ENCODE measurements at regions not wholly inside any gene's neighbourhood (a gene's known extent, or its start where the extent isn't known, plus 50 kb on each side); places are given as distances from the start of the nearest gene placed in this dataset.

- H3K27me3 ChIP-seq (ENCODE audit: control insufficient read depth in 4 of 4, insufficient read depth in 4 of 4, low read length in 3 of 4), result no peaks in the 10 kb centered on the region
- H3K4me3 ChIP-seq (ENCODE audit: low read depth in 1 of 3, low read length in 3 of 3), result no peak overlapping the region
- no peak overlapping the region for H3K27ac ChIP-seq (ENCODE audit: low read depth in 1 of 2, low read length in 2 of 2)
- DNase-seq (ENCODE audit: low spot score), result no peak
- H3K4me1 ChIP-seq (ENCODE audit: control insufficient read depth in 4 of 4, insufficient read depth in 4 of 4, low read length in 3 of 4), result no peaks in the 10 kb centered on the region
- no peaks in the 10 kb centered on the region for H3K9me3 ChIP-seq (ENCODE audit: control insufficient read depth in 4 of 4, low read length in 3 of 4)
- TF ChIP-seq RXRA (IDR thresholded peaks at IDR 0.05), result no peak
- TF ChIP-seq, protein P1, sequence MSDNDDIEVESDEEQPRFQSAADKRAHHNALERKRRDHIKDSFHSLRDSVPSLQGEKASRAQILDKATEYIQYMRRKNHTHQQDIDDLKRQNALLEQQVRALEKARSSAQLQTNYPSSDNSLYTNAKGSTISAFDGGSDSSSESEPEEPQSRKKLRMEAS (IDR thresholded peaks at IDR 0.05), result no peak
- TF ChIP-seq FOXA1 (IDR thresholded peaks at IDR 0.05), result no peak
- no peaks in the 10 kb centered on the region for H3K36me3 ChIP-seq (ENCODE audit: control insufficient read depth in 4 of 4, insufficient read depth in 3 of 4, low read depth in 1 of 4, low read length in 3 of 4)
- WGBS, result 84% methylated on average over 2 of the region's 2 CpGs
- H3K9ac ChIP-seq (ENCODE audit: low read depth in 1 of 2, low read length in 2 of 2), result no peak overlapping the region
These were observed 238.7 kb upstream of the CELF2 start for GRCh38 chr10:10778959-10779358.

DNA sequence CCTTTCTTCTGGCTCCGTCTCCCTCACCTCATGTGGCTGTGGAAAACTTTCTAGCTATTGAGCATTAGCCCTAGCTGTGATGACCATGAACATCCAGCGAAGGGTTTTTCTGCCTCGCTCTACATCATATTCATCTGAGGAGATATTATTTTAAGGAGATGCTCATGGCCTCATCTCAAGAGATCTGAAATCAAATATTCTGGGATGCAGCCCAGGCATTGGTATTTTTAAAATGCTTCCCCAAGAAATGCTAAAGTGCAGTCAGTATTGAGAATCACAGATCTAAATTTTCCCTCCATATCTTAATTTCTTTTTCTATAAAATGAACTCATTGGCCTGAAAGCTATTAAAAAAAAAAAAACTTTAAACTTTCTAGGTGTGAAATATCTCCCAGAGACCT, 238.2 kb upstream of the CELF2 start:
- no peak for TF ChIP-seq GABPA (IDR thresholded peaks at IDR 0.05 in 1 of 2, conservative IDR thresholded peaks at IDR 0.05 in 1 of 2)
- TF ChIP-seq FOXA1 (IDR thresholded peaks at IDR 0.05), result no peak
- TF ChIP-seq HNF4G (IDR thresholded peaks at IDR 0.05), result no peak
- no peak for TF ChIP-seq EGR1 (IDR thresholded peaks at IDR 0.05; ENCODE audit: low read depth in 2 of 2)
- no peak overlapping the region for H3K9ac ChIP-seq (ENCODE audit: low read depth in 1 of 2, low read length in 2 of 2)
- H3K4me3 ChIP-seq (ENCODE audit: low read depth in 1 of 3, low read length in 3 of 3), result no peak overlapping the region
- H3K36me3 ChIP-seq (ENCODE audit: control insufficient read depth in 4 of 4, insufficient read depth in 3 of 4, low read depth in 1 of 4, low read length in 3 of 4), result no peaks in the 10 kb centered on the region
- 84% methylated on average over 3 of the region's 3 CpGs for WGBS
- DNase-seq (ENCODE audit: low spot score), result no peak
- H3K4me1 ChIP-seq (ENCODE audit: control insufficient read depth in 4 of 4, insufficient read depth in 4 of 4, low read length in 3 of 4), result no peaks in the 10 kb centered on the region
- H3K9me3 ChIP-seq (ENCODE audit: control insufficient read depth in 4 of 4, low read length in 3 of 4), result no peaks in the 10 kb centered on the region
- H3K27ac ChIP-seq (ENCODE audit: low read depth in 1 of 2, low read length in 2 of 2), result no peak overlapping the region
- H3K27me3 ChIP-seq (ENCODE audit: control insufficient read depth in 4 of 4, insufficient read depth in 4 of 4, low read length in 3 of 4), result no peaks in the 10 kb centered on the region

DNA sequence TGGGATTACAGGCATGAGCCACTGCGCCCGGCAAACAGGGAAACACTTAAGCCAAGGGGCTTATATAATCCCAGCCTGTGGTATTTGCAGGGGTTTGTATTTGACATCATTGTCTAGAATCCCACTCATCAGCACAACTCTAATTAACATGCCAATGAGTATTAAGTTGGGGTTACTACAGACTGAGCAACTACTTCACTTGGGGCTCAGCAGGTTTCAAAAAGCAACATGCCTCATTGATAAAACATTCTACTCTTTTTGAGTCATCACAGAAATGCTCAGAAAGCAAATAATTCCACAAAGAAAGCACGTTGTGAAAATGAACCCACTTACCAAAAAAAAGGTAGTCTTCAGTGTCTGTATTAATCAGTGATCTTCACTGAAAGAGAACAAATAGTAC, 236.9 kb upstream of the CELF2 start:
- no peaks in the 10 kb centered on the region for H3K36me3 ChIP-seq (ENCODE audit: control insufficient read depth in 4 of 4, insufficient read depth in 3 of 4, low read depth in 1 of 4, low read length in 3 of 4)
- no peaks in the 10 kb centered on the region for H3K4me1 ChIP-seq (ENCODE audit: control insufficient read depth in 4 of 4, insufficient read depth in 4 of 4, low read length in 3 of 4)
- H3K9ac ChIP-seq (ENCODE audit: low read depth in 1 of 2, low read length in 2 of 2), result no peak overlapping the region
- 83% methylated on average over 3 of the region's 3 CpGs for WGBS
- no peak for DNase-seq (ENCODE audit: low spot score)
- no peaks in the 10 kb centered on the region for H3K9me3 ChIP-seq (ENCODE audit: control insufficient read depth in 4 of 4, low read length in 3 of 4)
- TF ChIP-seq HNF4G (IDR thresholded peaks at IDR 0.05) (no peak), TAF1 (conservative IDR thresholded peaks at IDR 0.05) (no peak)
- TF ChIP-seq, protein P1 (IDR thresholded peaks at IDR 0.05), result no peak
- no peak overlapping the region for H3K4me3 ChIP-seq (ENCODE audit: low read depth in 1 of 3, low read length in 3 of 3)
- H3K27me3 ChIP-seq (ENCODE audit: control insufficient read depth in 4 of 4, insufficient read depth in 4 of 4, low read length in 3 of 4), result no peaks in the 10 kb centered on the region
- H3K27ac ChIP-seq (ENCODE audit: low read depth in 1 of 2, low read length in 2 of 2), result no peak overlapping the region

DNA sequence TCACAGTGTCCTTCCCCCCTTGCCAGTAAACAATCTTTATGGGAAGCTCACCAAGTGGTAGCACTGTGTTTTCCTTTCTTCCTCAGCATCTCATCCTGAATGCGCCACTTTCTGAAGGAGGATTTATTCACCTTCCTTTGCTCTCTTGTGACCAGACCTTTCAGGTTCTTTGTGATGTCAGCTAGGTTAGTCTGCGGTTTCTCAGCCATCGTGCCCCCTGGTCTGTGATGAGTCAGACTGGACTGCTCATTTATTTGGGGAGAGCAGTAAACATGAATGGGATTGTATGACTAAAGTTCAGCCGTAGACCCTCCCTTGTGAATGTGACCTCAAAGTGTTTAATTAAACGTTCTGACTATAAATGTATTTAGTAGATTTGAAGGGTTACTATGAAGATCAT, 235.1 kb upstream of the CELF2 start:
- Histone ChIP-seq H3K27ac (ENCODE audit: low read depth in 1 of 2, low read length in 2 of 2) (no peak overlapping the region), H3K36me3 (ENCODE audit: control insufficient read depth in 4 of 4, insufficient read depth in 3 of 4, low read depth in 1 of 4, low read length in 3 of 4) (no peaks in the 10 kb centered on the region), H3K9ac (ENCODE audit: low read depth in 1 of 2, low read length in 2 of 2) (no peak overlapping the region), H3K27me3 (ENCODE audit: control insufficient read depth in 4 of 4, insufficient read depth in 4 of 4, low read length in 3 of 4) (no peaks in the 10 kb centered on the region), H3K4me1 (ENCODE audit: control insufficient read depth in 4 of 4, insufficient read depth in 4 of 4, low read length in 3 of 4) (no peaks in the 10 kb centered on the region), H3K9me3 (ENCODE audit: control insufficient read depth in 4 of 4, low read length in 3 of 4) (no peaks in the 10 kb centered on the region), H3K4me3 (ENCODE audit: low read depth in 1 of 3, low read length in 3 of 3) (no peak overlapping the region)
- 76% methylated on average over 5 of the region's 5 CpGs for WGBS
- no peak for DNase-seq (ENCODE audit: low spot score)
- TF ChIP-seq EGR1 (IDR thresholded peaks at IDR 0.05; ENCODE audit: low read depth in 2 of 2) (no peak), YY1 (IDR thresholded peaks at IDR 0.05) (no peak), JUND (IDR thresholded peaks at IDR 0.05) (no peak), FOXA2 (IDR thresholded peaks at IDR 0.05) (no peak), SP1 (IDR thresholded peaks at IDR 0.05) (no peak), FOXA1 (IDR thresholded peaks at IDR 0.05) (no peak), GABPA (IDR thresholded peaks at IDR 0.05 in 1 of 2, conservative IDR thresholded peaks at IDR 0.05 in 1 of 2) (no peak), ZBTB33 (IDR thresholded peaks at IDR 0.05) (no peak), HNF4G (IDR thresholded peaks at IDR 0.05) (no peak), HNF4A (conservative IDR thresholded peaks at IDR 0.05) (no peak), RAD21 (IDR thresholded peaks at IDR 0.05) (no peak), TAF1 (conservative IDR thresholded peaks at IDR 0.05) (no peak)
- TF ChIP-seq, protein P2, sequence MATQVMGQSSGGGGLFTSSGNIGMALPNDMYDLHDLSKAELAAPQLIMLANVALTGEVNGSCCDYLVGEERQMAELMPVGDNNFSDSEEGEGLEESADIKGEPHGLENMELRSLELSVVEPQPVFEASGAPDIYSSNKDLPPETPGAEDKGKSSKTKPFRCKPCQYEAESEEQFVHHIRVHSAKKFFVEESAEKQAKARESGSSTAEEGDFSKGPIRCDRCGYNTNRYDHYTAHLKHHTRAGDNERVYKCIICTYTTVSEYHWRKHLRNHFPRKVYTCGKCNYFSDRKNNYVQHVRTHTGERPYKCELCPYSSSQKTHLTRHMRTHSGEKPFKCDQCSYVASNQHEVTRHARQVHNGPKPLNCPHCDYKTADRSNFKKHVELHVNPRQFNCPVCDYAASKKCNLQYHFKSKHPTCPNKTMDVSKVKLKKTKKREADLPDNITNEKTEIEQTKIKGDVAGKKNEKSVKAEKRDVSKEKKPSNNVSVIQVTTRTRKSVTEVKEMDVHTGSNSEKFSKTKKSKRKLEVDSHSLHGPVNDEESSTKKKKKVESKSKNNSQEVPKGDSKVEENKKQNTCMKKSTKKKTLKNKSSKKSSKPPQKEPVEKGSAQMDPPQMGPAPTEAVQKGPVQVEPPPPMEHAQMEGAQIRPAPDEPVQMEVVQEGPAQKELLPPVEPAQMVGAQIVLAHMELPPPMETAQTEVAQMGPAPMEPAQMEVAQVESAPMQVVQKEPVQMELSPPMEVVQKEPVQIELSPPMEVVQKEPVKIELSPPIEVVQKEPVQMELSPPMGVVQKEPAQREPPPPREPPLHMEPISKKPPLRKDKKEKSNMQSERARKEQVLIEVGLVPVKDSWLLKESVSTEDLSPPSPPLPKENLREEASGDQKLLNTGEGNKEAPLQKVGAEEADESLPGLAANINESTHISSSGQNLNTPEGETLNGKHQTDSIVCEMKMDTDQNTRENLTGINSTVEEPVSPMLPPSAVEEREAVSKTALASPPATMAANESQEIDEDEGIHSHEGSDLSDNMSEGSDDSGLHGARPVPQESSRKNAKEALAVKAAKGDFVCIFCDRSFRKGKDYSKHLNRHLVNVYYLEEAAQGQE (IDR thresholded peaks at IDR 0.05), result no peak
- TF ChIP-seq, protein P1 (IDR thresholded peaks at IDR 0.05), result no peak
- TF ChIP-seq, protein P3, sequence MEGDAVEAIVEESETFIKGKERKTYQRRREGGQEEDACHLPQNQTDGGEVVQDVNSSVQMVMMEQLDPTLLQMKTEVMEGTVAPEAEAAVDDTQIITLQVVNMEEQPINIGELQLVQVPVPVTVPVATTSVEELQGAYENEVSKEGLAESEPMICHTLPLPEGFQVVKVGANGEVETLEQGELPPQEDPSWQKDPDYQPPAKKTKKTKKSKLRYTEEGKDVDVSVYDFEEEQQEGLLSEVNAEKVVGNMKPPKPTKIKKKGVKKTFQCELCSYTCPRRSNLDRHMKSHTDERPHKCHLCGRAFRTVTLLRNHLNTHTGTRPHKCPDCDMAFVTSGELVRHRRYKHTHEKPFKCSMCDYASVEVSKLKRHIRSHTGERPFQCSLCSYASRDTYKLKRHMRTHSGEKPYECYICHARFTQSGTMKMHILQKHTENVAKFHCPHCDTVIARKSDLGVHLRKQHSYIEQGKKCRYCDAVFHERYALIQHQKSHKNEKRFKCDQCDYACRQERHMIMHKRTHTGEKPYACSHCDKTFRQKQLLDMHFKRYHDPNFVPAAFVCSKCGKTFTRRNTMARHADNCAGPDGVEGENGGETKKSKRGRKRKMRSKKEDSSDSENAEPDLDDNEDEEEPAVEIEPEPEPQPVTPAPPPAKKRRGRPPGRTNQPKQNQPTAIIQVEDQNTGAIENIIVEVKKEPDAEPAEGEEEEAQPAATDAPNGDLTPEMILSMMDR (IDR thresholded peaks at IDR 0.05; ENCODE audit: low read depth, low read length, missing input control), result no peak
